Heart left ventricle (tissue), 16 donors: ENCODE measurements at regions not wholly inside any gene's neighbourhood (a gene's known extent, or its start where the extent isn't known, plus 50 kb on each side); places are given as distances from the start of the nearest gene placed in this dataset.

ENCODE experiments used
- ATAC-seq, 4 donors: fragments of 200-7000 bp; cut with Tn5 transposase; one replicate each; pipeline ENCODE4 v1.9.1; 2020 to 2022; ENCODE audit warnings: moderate library complexity in 4 of 4, mild to moderate bottlenecking in 3 of 4, moderate number of reproducible peaks in 1 of 4
- DNase-seq, 5 donors: peaks; one replicate each; pipeline ENCODE4 v3.0.0-alpha.2; 2020
- H3K27ac ChIP-seq, 12 donors: fragments of 200-600 bp; sonication (generic) in 4 of 12; one replicate each; pipeline versions ENCODE4 v1.5.0 to v1.8.0; 2016 to 2022; ENCODE audit warnings: mild to moderate bottlenecking in 2 of 12
- H3K27me3 ChIP-seq, 9 donors: fragments of 200-600 bp; sonication (generic) in 2 of 9; one replicate each; pipeline versions ENCODE4 v1.5.1 to v1.8.0; 2016 to 2022; ENCODE audit warnings: mild to moderate bottlenecking in 3 of 9
- H3K36me3 ChIP-seq, 9 donors: fragments of 200-600 bp; sonication (generic) in 2 of 9; one replicate each; pipeline versions ENCODE4 v1.5.0 to v1.8.0; 2018 to 2022; ENCODE audit warnings: mild to moderate bottlenecking in 2 of 9
- H3K4me1 ChIP-seq, 12 donors: fragments of 200-600 bp; sonication (generic) in 4 of 12; one replicate each; pipeline versions ENCODE4 v1.5.0 to v1.8.0; 2016 to 2022; ENCODE audit warnings: mild to moderate bottlenecking in 3 of 12
- H3K4me3 ChIP-seq, 12 donors: fragments of 200-600 bp; sonication (generic) in 4 of 12; one replicate each; pipeline versions ENCODE4 v1.5.0 to v1.8.0; 2017 to 2022; ENCODE audit warnings: mild to moderate bottlenecking in 9 of 12, moderate library complexity in 4 of 12
- H3K9me3 ChIP-seq, 12 donors: fragments of 200-600 bp; sonication (generic) in 4 of 12; one replicate each; pipeline versions ENCODE4 v1.5.0 to v1.8.0; 2016 to 2022; ENCODE audit warnings: mild to moderate bottlenecking in 1 of 12
- CTCF ChIP-seq, 12 donors: fragments of 200-600 bp; sonication (generic) in 4 of 12; IDR thresholded peaks; one replicate each; pipeline versions ENCODE4 v1.5.0 to v1.8.0; 2018 to 2022; ENCODE audit warnings: antibody characterized with exemption in 12 of 12, mild to moderate bottlenecking in 5 of 12
- POLR2A ChIP-seq, 2 donors: fragments of 450-650 bp; IDR thresholded peaks; one replicate each; pipeline ENCODE4 v1.6.1; 2017; ENCODE audit warnings: antibody characterized with exemption in 2 of 2, mild to moderate bottlenecking in 2 of 2, moderate library complexity in 2 of 2
- WGBS, 4 donors: extraction: QIAGEN DNeasy Blood & Tissue Kit in 2 of 4; methylation state at CpG; one replicate each; pipeline versions ENCODE4 v1.1.5 to v1.1.7; 2013 to 2018; 5-methylcytosine and 5-hydroxymethylcytosine counted together
- intact Hi-C, 10 donors: fragments of 100-400 bp; cut with DNase I; formaldehyde crosslinking; loops; one replicate each; pipeline versions ENCODE4 v1.11.1 to v1.14.2; 2022
- donor health status: ischemic (EF 13 %, LVEDD 7.1; RV severe dilation, severe dysfunction).
- donor health status: healthy with polysubstance abuse.
- donor health status: DM: no; HTN: yes; CAD: no.
- donor health status: DM: no; HTN: no; CAD: no.
- donor health status: ischemic (EF 25% LVEDD 6.9; RV normal size, moderate dysfunction).
- donor health status: ischemic (EF 25% LVEDD 5.7; RV mildly dilated, moderate dysfunction).
- donor health status: healthy.
- donor health status: DM: yes; HTN: yes; CAD: no.
- donor health status: ischemic (EF 35%, LVEDD 5.7; RV mildly dilated, moderate dysfunction).
- donor health status: nonischemic (EF 11% LVEDD 7.7; RV severe dilation, severe dysfunction).
- donor health status: DM: yes; HTN: yes; CAD: no.
- donor health status: PGD.
- donor health status: ischemic (EF 29% LVEDD 5.4; RV normal size, mild dysfunction).
- donor health status: nonischemic (EF 23%, LVEDD 6.1; RV moderate dilation, normal function).

GRCh38 chr6:132017942-132018341 is 66.8 kb upstream of the CCN2 start:
- H3K27me3 ChIP-seq: no peaks in the 10 kb centered on the region
- H3K4me1 ChIP-seq: peaks cover 0 to 10% (median 0%) of the 10 kb centered on the region in 12 donors
- TF ChIP-seq CTCF (IDR thresholded peaks at IDR 0.05) (no peak), POLR2A (IDR thresholded peaks at IDR 0.05) (no peak)
- no peak for ATAC-seq
- DNase-seq: no peak
- no peaks in the 10 kb centered on the region for H3K9me3 ChIP-seq
- no peak overlapping the region for H3K27ac ChIP-seq
- 56 to 69% (median 68%) methylated on average over 3 of the region's 3 CpGs for WGBS, 4 donors
- no peak overlapping the region for H3K4me3 ChIP-seq
- no peaks in the 10 kb centered on the region for H3K36me3 ChIP-seq
- intact Hi-C loops: no loop called here

- Histone ChIP-seq H3K4me3 (no peak overlapping the region), H3K36me3 (no peaks in the 10 kb centered on the region), H3K27ac (no peak overlapping the region), H3K27me3 (no peaks in the 10 kb centered on the region), H3K9me3 (no peaks in the 10 kb centered on the region), H3K4me1 (peaks cover 0 to 19% (median 0%) of the 10 kb centered on the region in 12 donors)
- TF ChIP-seq CTCF (IDR thresholded peaks at IDR 0.05) (no peak), POLR2A (IDR thresholded peaks at IDR 0.05) (no peak)
- intact Hi-C loops: no loop called here
- 75 to 90% (median 84%) methylated on average over 1 of the region's 1 CpG for WGBS, 4 donors
- ATAC-seq (no peak), DNase-seq (no peak)
Measured at GRCh38 chr6:132016396-132016795, 65.2 kb upstream of the CCN2 start.

GRCh38 chr6:132011582-132011981 is 60.4 kb upstream of the CCN2 start:
- peak in 3 of 4 donors; percentile 66 to 77 (median 73) for ATAC-seq
- no peaks in the 10 kb centered on the region for H3K27me3 ChIP-seq
- no peaks in the 10 kb centered on the region for H3K9me3 ChIP-seq
- H3K4me3 ChIP-seq: no peak overlapping the region
- 59 to 82% (median 69%) methylated on average over 2 of the region's 2 CpGs for WGBS, 4 donors
- H3K4me1 ChIP-seq: peaks cover 0 to 22% (median 0%) of the 10 kb centered on the region in 12 donors
- H3K36me3 ChIP-seq: no peaks in the 10 kb centered on the region
- TF ChIP-seq POLR2A (IDR thresholded peaks at IDR 0.05) (no peak), CTCF (IDR thresholded peaks at IDR 0.05) (no peak)
- H3K27ac ChIP-seq: peak overlapping the region in 4 of 12 donors; percentile 15 to 63 (median 42)
- intact Hi-C loops: no loop called here
- no peak for DNase-seq

- no peak for ATAC-seq
- H3K27me3 ChIP-seq: no peaks in the 10 kb centered on the region
- DNase-seq: no peak
- peaks cover 0 to 5% (median 2%) of the 10 kb centered on the region in 12 donors for H3K9me3 ChIP-seq
- H3K4me3 ChIP-seq: no peak overlapping the region
- intact Hi-C loops: no loop called here
- H3K27ac ChIP-seq: no peak overlapping the region
- H3K4me1 ChIP-seq: peaks cover 0 to 22% (median 0%) of the 10 kb centered on the region in 12 donors
- no peaks in the 10 kb centered on the region for H3K36me3 ChIP-seq
- TF ChIP-seq CTCF (IDR thresholded peaks at IDR 0.05): no peak
- no peak for TF ChIP-seq POLR2A (IDR thresholded peaks at IDR 0.05)
Measured at GRCh38 chr6:132009175-132009574, 58.0 kb upstream of the CCN2 start.
